ENCODE measurements at regions not wholly inside any gene's neighbourhood (a gene's known extent, or its start where the extent isn't known, plus 50 kb on each side); places are given as distances from the start of the nearest gene placed in this dataset.

DNA sequence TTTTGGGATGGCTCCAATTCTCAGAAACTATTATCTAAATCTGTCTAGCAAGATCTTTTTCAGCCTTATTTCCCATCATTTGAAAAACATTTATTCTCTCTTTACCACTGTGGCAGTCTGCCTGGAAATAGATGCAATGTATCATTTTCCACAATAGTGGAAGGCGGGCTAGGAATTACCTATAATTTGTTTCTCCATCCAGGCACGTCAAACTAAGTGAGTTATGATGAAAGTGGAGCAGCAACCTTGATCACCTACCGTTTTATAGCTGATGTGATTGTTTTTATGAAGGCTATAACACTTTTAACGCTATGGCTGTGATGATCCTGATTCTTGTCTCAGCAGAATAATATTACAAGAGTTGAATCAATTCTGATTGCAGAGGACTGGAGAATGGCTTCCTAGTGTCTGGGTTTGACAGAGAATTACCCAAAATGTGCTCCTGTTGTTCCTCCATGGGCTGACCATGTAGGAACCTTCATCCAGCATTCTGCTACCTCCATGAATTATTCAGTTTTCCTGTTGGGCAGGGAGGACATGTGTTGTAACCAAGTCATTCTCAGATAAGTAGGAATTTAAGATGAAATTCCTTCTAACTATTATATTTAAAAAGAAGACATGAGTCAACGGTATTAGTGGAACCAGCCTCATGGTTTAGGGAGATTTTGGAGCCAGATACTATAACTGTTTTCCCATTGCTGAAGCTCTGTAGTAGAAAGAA is 231.5 kb upstream of the SGO1 start:
- H3K36me3 ChIP-seq = no peaks in the 10 kb centered on the region
- no peaks in the 10 kb centered on the region for H3K4me1 ChIP-seq (ENCODE audit: insufficient read depth)
- no peak for DNase-seq
- no peak overlapping the region for H3K4me3 ChIP-seq
- H3K27ac ChIP-seq = no peak overlapping the region
- WGBS, 3 donors = 81 to 84% (median 83%) methylated on average over 5 of the region's 5 CpGs
- H3K9me3 ChIP-seq = no peaks in the 10 kb centered on the region
- H3K27me3 ChIP-seq = no peaks in the 10 kb centered on the region
- TF ChIP-seq, protein P1, sequence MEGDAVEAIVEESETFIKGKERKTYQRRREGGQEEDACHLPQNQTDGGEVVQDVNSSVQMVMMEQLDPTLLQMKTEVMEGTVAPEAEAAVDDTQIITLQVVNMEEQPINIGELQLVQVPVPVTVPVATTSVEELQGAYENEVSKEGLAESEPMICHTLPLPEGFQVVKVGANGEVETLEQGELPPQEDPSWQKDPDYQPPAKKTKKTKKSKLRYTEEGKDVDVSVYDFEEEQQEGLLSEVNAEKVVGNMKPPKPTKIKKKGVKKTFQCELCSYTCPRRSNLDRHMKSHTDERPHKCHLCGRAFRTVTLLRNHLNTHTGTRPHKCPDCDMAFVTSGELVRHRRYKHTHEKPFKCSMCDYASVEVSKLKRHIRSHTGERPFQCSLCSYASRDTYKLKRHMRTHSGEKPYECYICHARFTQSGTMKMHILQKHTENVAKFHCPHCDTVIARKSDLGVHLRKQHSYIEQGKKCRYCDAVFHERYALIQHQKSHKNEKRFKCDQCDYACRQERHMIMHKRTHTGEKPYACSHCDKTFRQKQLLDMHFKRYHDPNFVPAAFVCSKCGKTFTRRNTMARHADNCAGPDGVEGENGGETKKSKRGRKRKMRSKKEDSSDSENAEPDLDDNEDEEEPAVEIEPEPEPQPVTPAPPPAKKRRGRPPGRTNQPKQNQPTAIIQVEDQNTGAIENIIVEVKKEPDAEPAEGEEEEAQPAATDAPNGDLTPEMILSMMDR (IDR thresholded peaks at IDR 0.05) = no peak
- TF ChIP-seq EP300 (IDR thresholded peaks at IDR 0.05) (no peak), POLR2A (IDR thresholded peaks at IDR 0.05) (no peak)
- intact Hi-C loops (cut with DNase I) = no loop called here

DNA sequence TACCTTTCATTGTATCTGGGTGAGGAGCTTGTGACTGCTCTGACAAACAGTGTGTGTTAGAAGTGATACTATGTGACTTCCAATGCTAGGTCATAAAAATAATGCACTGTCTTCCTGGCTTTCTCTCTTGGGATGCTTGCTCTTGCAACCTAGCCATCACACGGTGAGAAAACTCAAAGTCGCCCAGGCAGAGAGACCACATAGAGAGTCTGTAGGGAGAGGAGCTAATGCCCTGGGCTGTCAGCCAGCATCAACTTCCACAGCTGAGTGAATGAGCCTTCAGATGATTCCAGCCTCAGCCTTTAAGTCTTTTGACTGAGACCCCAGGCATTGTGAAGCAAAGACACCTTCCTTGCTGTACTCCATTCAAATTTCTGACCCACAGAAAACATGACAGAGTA is 220.6 kb upstream of the SGO1 start:
- intact Hi-C loops (cut with DNase I) = no loop called here
- Histone ChIP-seq H3K27ac (no peak overlapping the region), H3K4me3 (no peak overlapping the region), H3K9me3 (no peaks in the 10 kb centered on the region), H3K4me1 (ENCODE audit: insufficient read depth) (no peaks in the 10 kb centered on the region), H3K36me3 (no peaks in the 10 kb centered on the region), H3K27me3 (no peaks in the 10 kb centered on the region)
- no peak for DNase-seq
- 38 to 56% (median 47%) methylated on average over 2 of the region's 2 CpGs for WGBS, 3 donors
- TF ChIP-seq, protein P1 (IDR thresholded peaks at IDR 0.05) = no peak
- TF ChIP-seq POLR2A (IDR thresholded peaks at IDR 0.05) = no peak
- no peak for TF ChIP-seq EP300 (IDR thresholded peaks at IDR 0.05)

DNA sequence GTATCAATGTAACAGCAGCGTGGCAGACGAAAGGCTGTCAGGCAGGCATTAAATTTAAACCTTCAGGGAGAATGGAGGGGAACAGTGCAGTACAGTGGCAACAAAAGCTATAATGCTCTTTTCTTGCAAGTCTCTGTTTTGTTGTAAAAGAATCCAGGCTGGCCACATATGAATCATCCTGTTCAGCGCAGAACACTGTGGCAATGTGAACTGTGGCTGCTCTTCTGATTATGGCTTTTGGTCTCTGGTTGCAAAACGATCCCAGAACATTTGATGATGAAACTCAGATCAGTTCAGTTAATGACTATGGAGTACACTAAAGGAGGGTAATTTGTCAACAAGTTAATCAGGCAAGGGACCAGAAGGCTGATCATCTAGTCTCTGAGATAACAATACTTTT is 219.7 kb upstream of the SGO1 start:
- Histone ChIP-seq H3K27ac (no peak overlapping the region), H3K4me3 (no peak overlapping the region), H3K4me1 (ENCODE audit: insufficient read depth) (no peaks in the 10 kb centered on the region), H3K9me3 (no peaks in the 10 kb centered on the region), H3K36me3 (no peaks in the 10 kb centered on the region), H3K27me3 (no peaks in the 10 kb centered on the region)
- intact Hi-C loops (cut with DNase I) = no loop called here
- no peak for TF ChIP-seq POLR2A (IDR thresholded peaks at IDR 0.05)
- no peak for TF ChIP-seq EP300 (IDR thresholded peaks at IDR 0.05)
- TF ChIP-seq, protein P1 (IDR thresholded peaks at IDR 0.05) = no peak
- no peak for DNase-seq
- WGBS, 3 donors = 68 to 73% (median 71%) methylated on average over 4 of the region's 4 CpGs

DNA sequence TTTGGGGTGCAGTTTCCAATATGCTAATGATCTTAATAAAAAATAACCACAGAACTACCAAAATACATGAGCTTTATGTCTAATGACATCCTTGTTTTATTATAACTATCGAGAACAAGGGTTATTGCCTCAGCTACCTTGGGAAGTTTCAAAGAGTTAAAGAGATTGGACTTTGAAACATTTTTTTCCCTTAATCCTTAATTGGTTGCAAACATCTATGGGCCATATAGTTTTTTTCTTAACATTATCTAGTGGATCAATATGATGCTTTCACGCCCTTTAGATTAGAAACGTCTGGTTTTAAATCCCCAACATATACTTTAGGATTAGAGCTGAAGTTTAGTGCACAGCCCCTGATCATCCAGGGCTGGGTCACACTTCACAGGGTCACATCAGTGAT is 219.2 kb upstream of the SGO1 start:
- no peak for TF ChIP-seq EP300 (IDR thresholded peaks at IDR 0.05)
- no peak for TF ChIP-seq POLR2A (IDR thresholded peaks at IDR 0.05)
- TF ChIP-seq, protein P1 (IDR thresholded peaks at IDR 0.05) = no peak
- 86 to 90% (median 89%) methylated on average over 3 of the region's 3 CpGs for WGBS, 3 donors
- Histone ChIP-seq H3K4me1 (ENCODE audit: insufficient read depth) (peaks cover 2% of the 10 kb centered on the region), H3K9me3 (no peaks in the 10 kb centered on the region), H3K27ac (no peak overlapping the region), H3K36me3 (no peaks in the 10 kb centered on the region), H3K4me3 (no peak overlapping the region), H3K27me3 (no peaks in the 10 kb centered on the region)
- intact Hi-C loops (cut with DNase I) = no loop called here
- DNase-seq = no peak
